ENCODE measurements at regions not wholly inside any gene's neighbourhood (a gene's known extent, or its start where the extent isn't known, plus 50 kb on each side); places are given as distances from the start of the nearest gene placed in this dataset.

GRCh38 chr11:11782532-11783110 lies 59.2 kb upstream of the USP47 start:
- Mint-ChIP-seq H3K4me3 (no peak overlapping the region), H3K36me3 (no peaks in the 10 kb centered on the region), H3K27ac (no peak overlapping the region), H3K27me3 (peaks cover 35% of the 10 kb centered on the region), H3K9me3 (peaks cover 4% of the 10 kb centered on the region), H3K4me1 (ENCODE audit: unreplicated experiment) (peaks cover 1% of the 10 kb centered on the region)
- no peak for TF ChIP-seq CTCF (conservative IDR thresholded peaks at IDR 0.05)
- no peak for DNase-seq (ENCODE audit: extremely low spot score, unreplicated experiment)

GRCh38 chr11:11780858-11781257 lies 60.9 kb upstream of the USP47 start:
- no peak for DNase-seq (ENCODE audit: extremely low spot score, unreplicated experiment)
- Mint-ChIP-seq H3K27me3 (peaks cover 48% of the 10 kb centered on the region), H3K9me3 (peaks cover 4% of the 10 kb centered on the region), H3K4me1 (ENCODE audit: unreplicated experiment) (no peaks in the 10 kb centered on the region), H3K36me3 (no peaks in the 10 kb centered on the region), H3K4me3 (no peak overlapping the region), H3K27ac (no peak overlapping the region)
- TF ChIP-seq CTCF (conservative IDR thresholded peaks at IDR 0.05), result no peak

- Mint-ChIP-seq H3K4me3 (no peak overlapping the region), H3K4me1 (ENCODE audit: unreplicated experiment) (no peaks in the 10 kb centered on the region), H3K27me3 (peaks cover 57% of the 10 kb centered on the region), H3K36me3 (no peaks in the 10 kb centered on the region), H3K9me3 (peaks cover 4% of the 10 kb centered on the region), H3K27ac (no peak overlapping the region)
- no peak for DNase-seq (ENCODE audit: extremely low spot score, unreplicated experiment)
- TF ChIP-seq CTCF (conservative IDR thresholded peaks at IDR 0.05), result no peak
Measured at GRCh38 chr11:11779975-11780374, 61.8 kb upstream of the USP47 start.

- no peak for DNase-seq (ENCODE audit: extremely low spot score, unreplicated experiment)
- Mint-ChIP-seq H3K4me1 (ENCODE audit: unreplicated experiment) (no peaks in the 10 kb centered on the region), H3K27ac (no peak overlapping the region), H3K27me3 (peaks cover 68% of the 10 kb centered on the region), H3K4me3 (no peak overlapping the region), H3K36me3 (no peaks in the 10 kb centered on the region), H3K9me3 (no peaks in the 10 kb centered on the region)
- no peak for TF ChIP-seq CTCF (conservative IDR thresholded peaks at IDR 0.05)
Measured at GRCh38 chr11:11777897-11778296, 63.9 kb upstream of the USP47 start.

GRCh38 chr11:11776714-11777113 lies 65.1 kb upstream of the USP47 start:
- DNase-seq (ENCODE audit: extremely low spot score, unreplicated experiment), result no peak
- Mint-ChIP-seq H3K27me3 (peaks cover 72% of the 10 kb centered on the region), H3K4me1 (ENCODE audit: unreplicated experiment) (no peaks in the 10 kb centered on the region), H3K4me3 (no peak overlapping the region), H3K9me3 (no peaks in the 10 kb centered on the region), H3K36me3 (no peaks in the 10 kb centered on the region), H3K27ac (no peak overlapping the region)
- TF ChIP-seq CTCF (conservative IDR thresholded peaks at IDR 0.05), result no peak

- no peak for DNase-seq (ENCODE audit: extremely low spot score, unreplicated experiment)
- Mint-ChIP-seq H3K27ac (no peak overlapping the region), H3K27me3 (peaks cover 77% of the 10 kb centered on the region), H3K4me3 (no peak overlapping the region), H3K4me1 (ENCODE audit: unreplicated experiment) (no peaks in the 10 kb centered on the region), H3K9me3 (no peaks in the 10 kb centered on the region), H3K36me3 (no peaks in the 10 kb centered on the region)
- no peak for TF ChIP-seq CTCF (conservative IDR thresholded peaks at IDR 0.05)
Measured at GRCh38 chr11:11774928-11775327, 66.8 kb upstream of the USP47 start.

Data from type B pancreatic cell (in vitro differentiated cells).